OCI-LY7 (cell line): ENCODE measurements at regions not wholly inside any gene's neighbourhood (a gene's known extent, or its start where the extent isn't known, plus 50 kb on each side); places are given as distances from the start of the nearest gene placed in this dataset.

Experiments used
- EZH2phosphoT487 ChIP-seq: fragments of 200-600 bp; sonication (generic); IDR thresholded peaks from 2 replicates; pipeline ENCODE4 v1.6.1; 2018; ENCODE audit warnings: low read depth, borderline replicate concordance, mild to moderate bottlenecking, mixed run types, antibody characterized with exemption, low read length, moderate library complexity, mixed read lengths
- TF ChIP-seq, protein P1 (sequence below): fragments of 200-600 bp; sonication (generic); conservative IDR thresholded peaks from 2 replicates; pipeline ENCODE4 v1.5.1; 2014; ENCODE audit warnings: mild to moderate bottlenecking, antibody characterized with exemption, low read length, moderate library complexity, mixed read lengths

DNA sequence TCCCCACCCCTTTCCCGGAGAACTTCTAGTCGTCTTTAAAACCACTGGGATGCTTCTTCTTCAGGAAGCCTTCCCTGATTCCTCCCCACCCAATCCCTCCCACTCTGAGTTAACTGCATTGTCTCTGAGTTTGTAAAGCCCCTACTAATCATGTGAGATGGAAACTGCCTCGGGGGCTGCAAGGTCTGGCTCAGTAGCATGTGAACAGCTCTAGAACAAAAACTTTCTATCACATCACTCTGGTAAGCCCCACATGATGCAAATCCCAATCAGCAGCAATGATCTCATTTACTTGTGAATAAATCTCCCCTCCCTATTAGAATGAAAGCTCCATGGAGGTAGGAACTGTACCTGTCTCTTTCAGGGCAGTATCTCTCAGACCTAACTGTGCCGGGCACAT is 141.0 kb upstream of the JUN start:
- TF ChIP-seq, protein P1, sequence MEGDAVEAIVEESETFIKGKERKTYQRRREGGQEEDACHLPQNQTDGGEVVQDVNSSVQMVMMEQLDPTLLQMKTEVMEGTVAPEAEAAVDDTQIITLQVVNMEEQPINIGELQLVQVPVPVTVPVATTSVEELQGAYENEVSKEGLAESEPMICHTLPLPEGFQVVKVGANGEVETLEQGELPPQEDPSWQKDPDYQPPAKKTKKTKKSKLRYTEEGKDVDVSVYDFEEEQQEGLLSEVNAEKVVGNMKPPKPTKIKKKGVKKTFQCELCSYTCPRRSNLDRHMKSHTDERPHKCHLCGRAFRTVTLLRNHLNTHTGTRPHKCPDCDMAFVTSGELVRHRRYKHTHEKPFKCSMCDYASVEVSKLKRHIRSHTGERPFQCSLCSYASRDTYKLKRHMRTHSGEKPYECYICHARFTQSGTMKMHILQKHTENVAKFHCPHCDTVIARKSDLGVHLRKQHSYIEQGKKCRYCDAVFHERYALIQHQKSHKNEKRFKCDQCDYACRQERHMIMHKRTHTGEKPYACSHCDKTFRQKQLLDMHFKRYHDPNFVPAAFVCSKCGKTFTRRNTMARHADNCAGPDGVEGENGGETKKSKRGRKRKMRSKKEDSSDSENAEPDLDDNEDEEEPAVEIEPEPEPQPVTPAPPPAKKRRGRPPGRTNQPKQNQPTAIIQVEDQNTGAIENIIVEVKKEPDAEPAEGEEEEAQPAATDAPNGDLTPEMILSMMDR, result no peak
- TF ChIP-seq EZH2phosphoT487, result no peak
